GM12873 (cell line): ENCODE measurements at regions not wholly inside any gene's neighbourhood (a gene's known extent, or its start where the extent isn't known, plus 50 kb on each side); places are given as distances from the start of the nearest gene placed in this dataset.

Experiments
- TF ChIP-seq, protein P1 (sequence below): IDR thresholded peaks from 2 replicates; pipeline ENCODE4 v1.5.1; 2012; ENCODE audit warnings: low read depth, mild to moderate bottlenecking, moderate library complexity, low read length, control low read depth; ENCODE audit not compliant: insufficient read depth; ENCODE audit errors: missing control alignments

DNA sequence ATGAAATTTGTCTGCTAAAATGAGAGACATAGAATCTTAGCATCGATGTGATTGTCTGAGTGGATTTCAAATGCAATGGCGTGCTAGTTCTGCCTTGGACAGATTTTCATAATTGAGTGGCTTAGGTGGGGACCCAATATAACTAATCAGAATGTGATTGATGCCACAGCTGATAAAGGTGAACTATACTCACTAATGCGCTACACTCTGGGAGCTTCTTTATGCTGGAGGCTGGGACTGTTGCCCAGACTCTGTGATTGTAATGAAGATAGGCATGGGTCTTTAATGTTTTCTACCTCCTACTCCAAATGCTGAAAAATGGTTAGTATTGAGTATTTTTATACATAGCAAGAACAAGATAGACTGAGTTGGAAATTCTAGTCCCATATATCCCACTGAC lies 339.5 kb upstream of the SLC39A10 start:
- TF ChIP-seq, protein P1, sequence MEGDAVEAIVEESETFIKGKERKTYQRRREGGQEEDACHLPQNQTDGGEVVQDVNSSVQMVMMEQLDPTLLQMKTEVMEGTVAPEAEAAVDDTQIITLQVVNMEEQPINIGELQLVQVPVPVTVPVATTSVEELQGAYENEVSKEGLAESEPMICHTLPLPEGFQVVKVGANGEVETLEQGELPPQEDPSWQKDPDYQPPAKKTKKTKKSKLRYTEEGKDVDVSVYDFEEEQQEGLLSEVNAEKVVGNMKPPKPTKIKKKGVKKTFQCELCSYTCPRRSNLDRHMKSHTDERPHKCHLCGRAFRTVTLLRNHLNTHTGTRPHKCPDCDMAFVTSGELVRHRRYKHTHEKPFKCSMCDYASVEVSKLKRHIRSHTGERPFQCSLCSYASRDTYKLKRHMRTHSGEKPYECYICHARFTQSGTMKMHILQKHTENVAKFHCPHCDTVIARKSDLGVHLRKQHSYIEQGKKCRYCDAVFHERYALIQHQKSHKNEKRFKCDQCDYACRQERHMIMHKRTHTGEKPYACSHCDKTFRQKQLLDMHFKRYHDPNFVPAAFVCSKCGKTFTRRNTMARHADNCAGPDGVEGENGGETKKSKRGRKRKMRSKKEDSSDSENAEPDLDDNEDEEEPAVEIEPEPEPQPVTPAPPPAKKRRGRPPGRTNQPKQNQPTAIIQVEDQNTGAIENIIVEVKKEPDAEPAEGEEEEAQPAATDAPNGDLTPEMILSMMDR = no peak

DNA sequence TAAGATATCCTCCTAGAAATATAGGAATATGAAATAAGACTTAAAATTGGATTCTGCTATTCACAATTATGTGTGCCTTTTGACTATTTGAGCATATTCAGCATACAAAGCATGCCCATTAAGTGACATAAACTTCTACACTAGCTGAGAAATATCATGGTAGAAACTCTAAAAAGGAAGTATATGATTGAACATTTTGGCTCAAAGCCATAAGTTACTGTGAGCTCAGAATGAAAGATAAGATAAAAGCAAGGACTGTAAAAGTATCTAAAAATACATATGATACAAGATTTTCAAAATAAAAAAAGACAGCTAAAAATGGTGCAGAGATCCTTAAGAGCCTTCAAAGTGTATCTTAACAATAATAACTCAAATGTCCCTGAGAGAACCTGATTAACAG lies 340.5 kb upstream of the SLC39A10 start:
- TF ChIP-seq, protein P1 = no peak

DNA sequence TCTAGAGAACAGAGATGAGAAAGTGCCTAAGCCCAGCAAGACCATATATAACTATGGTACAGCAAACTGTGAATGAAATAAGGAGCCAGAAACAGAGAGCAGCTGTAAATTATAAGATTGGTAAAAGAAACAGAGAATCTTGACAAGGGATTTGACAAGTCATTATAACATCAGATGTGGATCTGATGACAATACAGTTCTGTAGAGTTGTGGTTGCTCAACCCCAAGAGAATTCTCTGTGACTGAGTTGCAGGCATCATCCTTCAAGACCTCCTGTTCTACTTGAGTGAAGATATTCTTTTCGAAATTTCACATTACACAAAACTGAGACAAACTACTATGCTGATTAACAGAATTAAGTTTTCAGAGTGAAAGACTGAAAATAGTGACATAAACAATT lies 343.1 kb upstream of the SLC39A10 start:
- TF ChIP-seq, protein P1 = no peak

DNA sequence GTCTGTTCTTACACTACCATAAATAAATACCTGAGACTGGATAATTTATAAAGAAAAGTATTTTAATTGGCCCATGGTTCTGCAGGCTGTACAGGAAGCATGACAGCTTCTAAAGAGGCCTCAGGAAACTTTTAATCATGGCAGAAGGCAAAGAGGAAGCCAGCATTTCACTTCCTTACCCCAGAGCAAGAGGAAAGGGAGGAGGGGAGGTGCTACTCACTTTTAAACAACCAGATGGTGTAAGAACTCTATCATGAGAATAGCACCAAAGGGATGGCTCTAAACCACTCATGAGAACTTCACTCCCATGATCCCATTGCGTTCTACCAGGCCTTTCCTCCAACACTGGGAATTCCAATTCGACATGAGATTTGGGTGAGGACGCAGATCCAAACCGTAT lies 344.4 kb upstream of the SLC39A10 start:
- TF ChIP-seq, protein P1 = peak; percentile 3

DNA sequence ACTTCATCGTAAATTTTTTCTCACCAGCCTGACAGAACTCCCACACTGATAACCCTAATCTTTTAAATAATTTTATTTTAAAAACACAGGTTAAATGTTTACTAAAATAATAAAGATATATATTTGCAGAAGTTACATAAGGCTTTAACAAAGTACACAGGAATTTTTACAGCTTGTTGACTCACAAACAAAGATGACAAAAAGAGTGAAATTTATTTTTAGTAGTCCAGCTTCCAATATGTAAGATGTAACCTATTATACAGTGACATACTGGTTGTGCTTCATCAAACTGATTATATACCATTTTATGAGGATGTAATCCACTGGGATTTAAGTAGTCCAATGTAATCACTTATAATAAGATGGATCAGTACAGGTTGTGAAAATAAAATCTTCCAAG lies 348.9 kb upstream of the SLC39A10 start:
- TF ChIP-seq, protein P1 = no peak

DNA sequence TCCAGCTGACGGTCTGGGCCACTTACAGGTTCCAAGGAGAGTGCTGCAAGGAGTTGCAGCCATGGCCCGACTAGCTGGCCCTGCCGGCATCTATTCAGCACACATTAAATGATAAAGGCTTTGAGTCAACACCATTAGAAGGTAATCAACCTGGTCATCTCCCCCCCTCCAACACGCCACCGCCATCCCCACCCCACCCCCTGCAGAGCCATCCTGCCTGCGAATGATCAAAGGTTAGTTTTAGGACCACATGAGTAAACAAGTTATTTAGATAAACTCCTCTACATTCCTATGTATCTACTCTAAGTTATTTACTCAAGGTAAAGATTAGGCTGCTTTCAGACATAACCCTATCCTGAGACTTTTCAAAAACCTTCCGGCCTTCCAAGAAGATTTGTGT lies 349.3 kb upstream of the SLC39A10 start:
- TF ChIP-seq, protein P1 = no peak

DNA sequence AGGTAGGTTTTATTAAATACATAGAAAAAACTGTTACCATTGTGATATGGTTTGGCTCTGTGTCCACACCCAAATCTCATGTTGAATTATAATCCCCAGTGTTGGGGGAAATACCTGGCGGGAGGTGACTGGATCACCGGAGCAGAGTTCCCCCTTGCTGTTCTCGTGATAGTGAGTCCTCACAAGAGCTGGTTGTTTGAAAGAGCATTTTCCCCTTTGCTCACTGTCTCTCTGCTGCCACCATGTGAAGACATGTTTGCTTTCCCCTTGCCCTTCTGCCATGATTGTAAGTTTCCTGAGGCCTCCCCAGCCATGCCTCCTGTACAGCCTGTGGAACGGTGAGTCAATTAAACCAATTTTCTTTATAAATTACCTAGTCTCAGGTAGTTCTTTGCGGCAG lies 352.7 kb upstream of the SLC39A10 start:
- TF ChIP-seq, protein P1 = peak; percentile 37
